Left lung (tissue), 4 donors: ENCODE measurements at regions not wholly inside any gene's neighbourhood (a gene's known extent, or its start where the extent isn't known, plus 50 kb on each side); places are given as distances from the start of the nearest gene placed in this dataset.
"Not testable (repeated sequence)": the region's sequence is repeated elsewhere in the genome, so short reads cannot be mapped to it uniquely, and the experiment has no call there.

ENCODE experiments used
- ATAC-seq: fragments of 200-7000 bp; cut with Tn5 transposase; one replicate; pipeline ENCODE4 v1.9.1; 2020; ENCODE audit warnings: moderate library complexity
- DNase-seq, 4 donors: peaks; one replicate each; pipeline ENCODE4 v3.0.0-alpha.2; 2013 to 2020
- H3K27ac ChIP-seq, 2 donors: fragments of 200-600 bp; sonication (generic) in 1 of 2; one replicate each; pipeline versions ENCODE4 v1.5.0 to v1.8.0; 2020 to 2021
- H3K27me3 ChIP-seq, 2 donors: fragments of 200-600 bp; sonication (generic) in 1 of 2; one replicate each; pipeline versions ENCODE4 v1.5.0 to v1.8.0; 2020 to 2021
- H3K36me3 ChIP-seq, 2 donors: fragments of 200-600 bp; sonication (generic) in 1 of 2; one replicate each; pipeline versions ENCODE4 v1.5.0 to v1.8.0; 2020 to 2021
- H3K4me1 ChIP-seq, 2 donors: fragments of 200-600 bp; one replicate each; pipeline ENCODE4 v1.8.0; 2021
- H3K4me3 ChIP-seq, 2 donors: fragments of 200-600 bp; sonication (generic) in 1 of 2; one replicate each; pipeline versions ENCODE4 v1.5.0 to v1.8.0; 2020 to 2021; ENCODE audit warnings: mild to moderate bottlenecking in 1 of 2
- H3K9me3 ChIP-seq, 2 donors: fragments of 200-600 bp; sonication (generic) in 1 of 2; one replicate each; pipeline versions ENCODE4 v1.5.0 to v1.8.0; 2020 to 2021
- CTCF ChIP-seq, 2 donors: fragments of 200-600 bp; sonication (generic) in 1 of 2; IDR thresholded peaks; one replicate each; pipeline versions ENCODE4 v1.5.0 to v1.8.0; 2021; ENCODE audit warnings: antibody characterized with exemption in 2 of 2
- intact Hi-C, 2 donors: fragments of 100-400 bp; cut with DNase I; formaldehyde crosslinking; loops; one replicate each; pipeline versions ENCODE4 v1.11.2 to v1.14.2; 2022
- donor health status: DM: no; HTN: yes; CAD: no.
- donor health status: DM: no; HTN: no; CAD: no.

GRCh38 chr5:91311168-91311696, 71.9 kb downstream of the ARRDC3 start:
- peaks cover 20 to 83% of the 10 kb centered on the region in 2 donors for H3K4me1 ChIP-seq
- peak overlapping the region in 1 of 2 donors; percentile 42 for H3K4me3 ChIP-seq
- ATAC-seq, result peak; percentile 53
- no peaks in the 10 kb centered on the region for H3K9me3 ChIP-seq
- peaks cover 0 to 5% of the 10 kb centered on the region in 2 donors for H3K36me3 ChIP-seq
- H3K27ac ChIP-seq, result peak overlapping the region; percentile 90 to 93
- H3K27me3 ChIP-seq, result no peaks in the 10 kb centered on the region
- TF ChIP-seq CTCF (IDR thresholded peaks at IDR 0.05), result no peak
- no peak for DNase-seq
- intact Hi-C loops, result loop anchor here in 1 of 2 donors (10.0 kb wide), 1 partner anchor 54 kb away; no protein-coding TSS in a partner anchor

- H3K27me3 ChIP-seq, DNase-seq, intact Hi-C loops, H3K27ac ChIP-seq, H3K4me3 ChIP-seq, H3K9me3 ChIP-seq, ATAC-seq, H3K36me3 ChIP-seq: not testable (repeated sequence)
- peaks cover 15 to 58% of the 10 kb centered on the region in 2 donors for H3K4me1 ChIP-seq
These were observed 75.0 kb downstream of the ARRDC3 start for GRCh38 chr5:91308157-91308556.

- no peaks in the 10 kb centered on the region for H3K27me3 ChIP-seq
These were observed 76.1 kb downstream of the ARRDC3 start for GRCh38 chr5:91307048-91307447.

GRCh38 chr5:91306497-91306896, 76.6 kb downstream of the ARRDC3 start:
- no peak for TF ChIP-seq CTCF (IDR thresholded peaks at IDR 0.05)
- no peak overlapping the region for H3K27ac ChIP-seq
- no peak for ATAC-seq
- H3K36me3 ChIP-seq, result peaks cover 0 to 5% of the 10 kb centered on the region in 2 donors
- intact Hi-C loops, result no loop called here
- no peak overlapping the region for H3K4me3 ChIP-seq
- DNase-seq, result no peak
- H3K4me1 ChIP-seq, result peaks cover 6 to 58% of the 10 kb centered on the region in 2 donors
- no peaks in the 10 kb centered on the region for H3K9me3 ChIP-seq
- no peaks in the 10 kb centered on the region for H3K27me3 ChIP-seq

More at GRCh38 chr5:91307048-91307447, 76.1 kb downstream of the ARRDC3 start:
- no peak for ATAC-seq
- DNase-seq, result no peak
- Histone ChIP-seq H3K4me1 (peaks cover 8 to 58% of the 10 kb centered on the region in 2 donors), H3K9me3 (no peaks in the 10 kb centered on the region), H3K36me3 (peaks cover 0 to 5% of the 10 kb centered on the region in 2 donors), H3K27ac (no peak overlapping the region), H3K4me3 (no peak overlapping the region)
- intact Hi-C loops, result no loop called here
- no peak for TF ChIP-seq CTCF (IDR thresholded peaks at IDR 0.05)

- intact Hi-C loops, result no loop called here
- H3K9me3 ChIP-seq, result no peaks in the 10 kb centered on the region
- DNase-seq (no peak), ATAC-seq (no peak)
- peaks cover 0 to 58% of the 10 kb centered on the region in 2 donors for H3K4me1 ChIP-seq
- H3K36me3 ChIP-seq, result peaks cover 0 to 5% of the 10 kb centered on the region in 2 donors
- H3K4me3 ChIP-seq, result no peak overlapping the region
- H3K27ac ChIP-seq, result no peak overlapping the region
- no peaks in the 10 kb centered on the region for H3K27me3 ChIP-seq
- no peak for TF ChIP-seq CTCF (IDR thresholded peaks at IDR 0.05)
These were observed 77.5 kb downstream of the ARRDC3 start for GRCh38 chr5:91305640-91306039.

- H3K36me3 ChIP-seq, H3K4me3 ChIP-seq, DNase-seq, ATAC-seq, H3K27me3 ChIP-seq, H3K27ac ChIP-seq, intact Hi-C loops, H3K9me3 ChIP-seq: not testable (repeated sequence)
- peaks cover 0 to 47% of the 10 kb centered on the region in 2 donors for H3K4me1 ChIP-seq
These were observed 79.1 kb downstream of the ARRDC3 start for GRCh38 chr5:91304015-91304414.
